Activated CD4-positive, alpha-beta T cell treated with anti-CD3 and anti-CD28 coated beads, Interleukin-2, amount 10 ng/mL, durations not matched to agents 7 days and 5 days (primary cell): ENCODE measurements at regions not wholly inside any gene's neighbourhood (a gene's known extent, or its start where the extent isn't known, plus 50 kb on each side); places are given as distances from the start of the nearest gene placed in this dataset.

Experiments
- CTCF ChIA-PET: fragments of 350-600 bp; sonication (Branson Sonifier 250); formaldehyde crosslinking; loops from one replicate; lab custom pipeline; 2021; ENCODE audit warnings: antibody characterized with exemption; lab: Charles Lee
- POLR2A ChIA-PET: fragments of 350-600 bp; sonication (Branson Sonifier 250); formaldehyde crosslinking; loops from one replicate; lab custom pipeline; 2021; ENCODE audit warnings: antibody characterized with exemption; lab: Charles Lee
- DNase-seq: peaks from one replicate; pipeline ENCODE4 v3.0.0-alpha.2; 2020
- H3K27ac Mint-ChIP-seq: one replicate; pipeline ENCODE4 v1.8.0; 2021; ENCODE audit warnings: mild to moderate bottlenecking, moderate library complexity, mixed read lengths
- H3K27me3 Mint-ChIP-seq: one replicate; pipeline ENCODE4 v1.8.0; 2021; ENCODE audit warnings: mixed read lengths
- H3K36me3 Mint-ChIP-seq: one replicate; pipeline ENCODE4 v1.8.0; 2021; ENCODE audit warnings: low read depth, mixed read lengths
- H3K4me1 Mint-ChIP-seq: one replicate; pipeline ENCODE4 v1.8.0; 2021; ENCODE audit warnings: mixed read lengths
- H3K4me3 Mint-ChIP-seq: one replicate; pipeline ENCODE4 v1.8.0; 2021; ENCODE audit warnings: mild to moderate bottlenecking, moderate library complexity, mixed read lengths
- H3K9me3 Mint-ChIP-seq: one replicate; pipeline ENCODE4 v1.8.0; 2021; ENCODE audit warnings: mixed read lengths

- CTCF ChIA-PET, result no interaction called here
- no peak for DNase-seq
- POLR2A ChIA-PET, result no interaction called here
- Mint-ChIP-seq H3K36me3 (no peaks in the 10 kb centered on the region), H3K27ac (no peak overlapping the region), H3K27me3 (no peaks in the 10 kb centered on the region), H3K4me1 (no peaks in the 10 kb centered on the region), H3K4me3 (no peak overlapping the region), H3K9me3 (peaks cover 8% of the 10 kb centered on the region)
Measured at GRCh38 chr5:130545291-130545690, 619.8 kb downstream of the HINT1 start.

DNA sequence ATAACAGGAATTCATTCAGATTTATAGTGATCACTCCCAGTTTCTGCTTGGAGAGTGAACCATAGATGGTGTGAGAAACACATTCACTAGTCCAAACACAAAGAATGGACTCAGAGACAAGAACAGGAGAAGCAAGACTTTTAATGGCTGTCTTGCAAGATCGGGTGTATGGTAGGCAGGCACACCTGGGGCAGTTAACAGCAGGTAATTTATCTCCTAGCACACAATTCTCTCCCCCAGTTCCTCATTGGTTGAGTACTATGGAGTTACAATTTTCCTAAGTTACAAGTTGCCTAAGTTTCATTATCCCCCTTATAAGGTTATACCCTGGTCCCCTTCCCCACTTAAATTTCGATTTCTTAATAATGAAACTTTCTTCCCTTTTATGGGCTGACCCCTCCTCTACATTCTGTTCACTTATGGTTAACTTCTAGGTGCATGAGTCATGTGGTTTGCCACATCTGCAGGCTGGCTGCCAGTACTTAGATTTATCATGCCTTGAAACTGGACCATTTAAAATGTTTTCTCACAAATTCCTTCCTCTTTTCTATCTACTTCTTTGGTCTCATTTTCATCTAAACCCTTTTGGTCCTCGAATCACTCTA lies 623.3 kb downstream of the HINT1 start:
- Mint-ChIP-seq H3K4me1 (no peaks in the 10 kb centered on the region), H3K27ac (no peak overlapping the region), H3K9me3 (peaks cover 8% of the 10 kb centered on the region), H3K27me3 (peaks cover 2% of the 10 kb centered on the region), H3K36me3 (no peaks in the 10 kb centered on the region), H3K4me3 (no peak overlapping the region)
- DNase-seq, result no peak
- ChIA-PET POLR2A (no interaction called here), CTCF (no interaction called here)

DNA sequence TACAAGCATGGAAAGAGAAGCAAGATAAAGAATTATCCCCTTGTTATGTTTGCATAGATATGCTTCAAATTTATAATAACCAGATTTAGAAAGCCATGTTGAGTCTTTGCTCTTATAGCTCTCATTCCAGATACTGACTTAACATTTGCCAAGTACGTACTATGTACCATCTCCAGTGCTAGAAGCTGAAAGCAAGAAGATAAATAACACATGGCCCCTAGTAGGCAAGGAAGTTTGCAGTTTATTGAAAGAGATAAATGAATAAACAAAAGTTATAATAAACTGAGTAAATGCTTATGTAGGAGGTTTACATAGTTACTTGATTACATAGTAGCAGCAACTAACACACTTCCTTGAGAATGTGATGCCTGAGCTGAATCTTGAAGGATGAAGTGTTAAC lies 628.4 kb downstream of the HINT1 start:
- no peak overlapping the region for H3K4me3 Mint-ChIP-seq
- H3K36me3 Mint-ChIP-seq, result no peaks in the 10 kb centered on the region
- H3K9me3 Mint-ChIP-seq, result no peaks in the 10 kb centered on the region
- no peak overlapping the region for H3K27ac Mint-ChIP-seq
- CTCF ChIA-PET, result no interaction called here
- POLR2A ChIA-PET, result no interaction called here
- peaks cover 2% of the 10 kb centered on the region for H3K27me3 Mint-ChIP-seq
- no peak for DNase-seq
- no peaks in the 10 kb centered on the region for H3K4me1 Mint-ChIP-seq

GRCh38 chr5:130532786-130533185 lies 628.5 kb downstream of the CHSY3 start:
- Mint-ChIP-seq H3K4me1 (no peaks in the 10 kb centered on the region), H3K27me3 (peaks cover 2% of the 10 kb centered on the region), H3K4me3 (no peak overlapping the region), H3K36me3 (no peaks in the 10 kb centered on the region), H3K27ac (no peak overlapping the region), H3K9me3 (no peaks in the 10 kb centered on the region)
- POLR2A ChIA-PET, result no interaction called here
- DNase-seq, result no peak
- CTCF ChIA-PET, result no interaction called here

- DNase-seq, result no peak
- no peaks in the 10 kb centered on the region for H3K27me3 Mint-ChIP-seq
- ChIA-PET CTCF (no interaction called here), POLR2A (no interaction called here)
- H3K36me3 Mint-ChIP-seq, result no peaks in the 10 kb centered on the region
- H3K9me3 Mint-ChIP-seq, result no peaks in the 10 kb centered on the region
- no peaks in the 10 kb centered on the region for H3K4me1 Mint-ChIP-seq
- H3K27ac Mint-ChIP-seq, result no peak overlapping the region
- H3K4me3 Mint-ChIP-seq, result no peak overlapping the region
Measured at GRCh38 chr5:130529511-130530485, 625.5 kb downstream of the CHSY3 start.

- no peaks in the 10 kb centered on the region for H3K4me1 Mint-ChIP-seq
- no peaks in the 10 kb centered on the region for H3K27me3 Mint-ChIP-seq
- POLR2A ChIA-PET, result no interaction called here
Measured at GRCh38 chr5:130529111-130529510, 624.8 kb downstream of the CHSY3 start.

DNA sequence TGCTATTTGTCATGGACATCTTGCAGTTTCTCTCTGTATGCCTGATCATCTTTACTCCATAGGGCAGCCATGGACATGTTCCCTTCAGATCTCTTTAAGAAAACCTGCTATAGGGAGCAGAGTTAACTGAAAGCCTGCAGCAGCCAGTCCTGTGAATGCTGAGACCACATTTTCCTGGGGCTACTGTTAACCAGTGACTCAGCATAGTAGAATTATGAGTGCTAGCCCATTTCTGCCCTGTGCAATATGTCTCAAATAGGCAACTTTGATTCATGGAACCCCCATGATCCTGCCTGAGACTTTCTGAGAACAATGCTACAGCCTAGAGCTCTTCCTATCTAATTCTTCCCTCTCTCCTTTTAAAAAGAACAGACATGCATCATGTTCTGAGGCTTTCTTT lies 624.2 kb downstream of the CHSY3 start:
- Mint-ChIP-seq H3K36me3 (no peaks in the 10 kb centered on the region), H3K27me3 (no peaks in the 10 kb centered on the region), H3K4me3 (no peak overlapping the region), H3K27ac (no peak overlapping the region), H3K9me3 (no peaks in the 10 kb centered on the region), H3K4me1 (no peaks in the 10 kb centered on the region)
- no peak for DNase-seq
- POLR2A ChIA-PET, result no interaction called here
- CTCF ChIA-PET, result no interaction called here

More at GRCh38 chr5:130529111-130529510, 624.8 kb downstream of the CHSY3 start:
- H3K36me3 Mint-ChIP-seq, result no peaks in the 10 kb centered on the region
- CTCF ChIA-PET, result no interaction called here
- H3K4me3 Mint-ChIP-seq, result no peak overlapping the region
- no peak overlapping the region for H3K27ac Mint-ChIP-seq
- no peaks in the 10 kb centered on the region for H3K9me3 Mint-ChIP-seq
- DNase-seq, result no peak

DNA sequence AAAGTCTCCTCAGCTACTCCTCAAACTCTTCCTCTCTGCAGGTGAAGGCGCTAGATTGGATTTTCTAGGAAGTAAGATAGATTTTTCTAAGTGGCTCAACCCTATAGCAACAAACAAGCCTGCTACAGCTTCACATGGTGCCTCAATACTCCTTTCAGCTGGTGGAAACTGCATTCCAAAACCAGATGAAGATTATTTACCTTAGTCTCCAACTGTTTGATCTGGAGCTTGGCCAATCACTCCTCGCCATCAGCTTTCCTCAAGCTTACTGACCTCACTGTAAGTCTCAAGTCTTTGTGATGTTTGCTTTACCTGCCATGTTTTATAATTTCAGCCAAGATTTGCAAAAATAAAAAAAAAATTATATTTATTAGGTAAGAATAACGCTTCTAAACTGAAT lies 622.4 kb downstream of the CHSY3 start:
- H3K27ac Mint-ChIP-seq, result no peak overlapping the region
- H3K36me3 Mint-ChIP-seq, result no peaks in the 10 kb centered on the region
- no peaks in the 10 kb centered on the region for H3K27me3 Mint-ChIP-seq
- no peak overlapping the region for H3K4me3 Mint-ChIP-seq
- DNase-seq, result no peak
- H3K4me1 Mint-ChIP-seq, result no peaks in the 10 kb centered on the region
- H3K9me3 Mint-ChIP-seq, result no peaks in the 10 kb centered on the region
- POLR2A ChIA-PET, result no interaction called here
- CTCF ChIA-PET, result no interaction called here

GRCh38 chr5:130520211-130520610 lies 615.9 kb downstream of the CHSY3 start:
- H3K9me3 Mint-ChIP-seq, result peaks cover 10% of the 10 kb centered on the region
- H3K4me3 Mint-ChIP-seq, result no peak overlapping the region
- CTCF ChIA-PET, result no interaction called here
- no peaks in the 10 kb centered on the region for H3K36me3 Mint-ChIP-seq
- no peak for DNase-seq
- H3K27ac Mint-ChIP-seq, result no peak overlapping the region
- H3K27me3 Mint-ChIP-seq, result no peaks in the 10 kb centered on the region
- POLR2A ChIA-PET, result no interaction called here
- no peaks in the 10 kb centered on the region for H3K4me1 Mint-ChIP-seq

- H3K27ac Mint-ChIP-seq, result no peak overlapping the region
- H3K9me3 Mint-ChIP-seq, result peaks cover 10% of the 10 kb centered on the region
- no peaks in the 10 kb centered on the region for H3K36me3 Mint-ChIP-seq
- no peak for DNase-seq
- ChIA-PET POLR2A (no interaction called here), CTCF (no interaction called here)
- no peaks in the 10 kb centered on the region for H3K27me3 Mint-ChIP-seq
- no peaks in the 10 kb centered on the region for H3K4me1 Mint-ChIP-seq
- H3K4me3 Mint-ChIP-seq, result no peak overlapping the region
Measured at GRCh38 chr5:130514984-130515690, 610.9 kb downstream of the CHSY3 start.

- no peaks in the 10 kb centered on the region for H3K27me3 Mint-ChIP-seq
- H3K4me3 Mint-ChIP-seq, result no peak overlapping the region
- H3K27ac Mint-ChIP-seq, result no peak overlapping the region
Measured at GRCh38 chr5:130502702-130503101, 598.4 kb downstream of the CHSY3 start.

GRCh38 chr5:130501151-130501865 lies 597.0 kb downstream of the CHSY3 start:
- H3K9me3 Mint-ChIP-seq, result no peaks in the 10 kb centered on the region

More at GRCh38 chr5:130502702-130503101, 598.4 kb downstream of the CHSY3 start:
- no peaks in the 10 kb centered on the region for H3K9me3 Mint-ChIP-seq
- H3K4me1 Mint-ChIP-seq, result no peaks in the 10 kb centered on the region
- DNase-seq, result no peak
- CTCF ChIA-PET, result no interaction called here
- POLR2A ChIA-PET, result no interaction called here
- H3K36me3 Mint-ChIP-seq, result no peaks in the 10 kb centered on the region

More at GRCh38 chr5:130501151-130501865, 597.0 kb downstream of the CHSY3 start:
- Mint-ChIP-seq H3K4me1 (no peaks in the 10 kb centered on the region), H3K27ac (no peak overlapping the region), H3K4me3 (no peak overlapping the region), H3K36me3 (no peaks in the 10 kb centered on the region), H3K27me3 (no peaks in the 10 kb centered on the region)
- POLR2A ChIA-PET, result no interaction called here
- DNase-seq, result no peak
- CTCF ChIA-PET, result no interaction called here
